Stomach (tissue), 4 donors: ENCODE measurements at regions not wholly inside any gene's neighbourhood (a gene's known extent, or its start where the extent isn't known, plus 50 kb on each side); places are given as distances from the start of the nearest gene placed in this dataset.

Experiments
- EP300 ChIP-seq: sonication (generic); formaldehyde crosslinking; IDR thresholded peaks from one replicate; pipeline ENCODE4 v1.6.1; 2017; ENCODE audit warnings: antibody characterized with exemption
- POLR2A ChIP-seq, 4 donors: fragments of 450-650 bp; IDR thresholded peaks; one replicate each; pipeline ENCODE4 v1.6.1; 2016; ENCODE audit warnings: antibody characterized with exemption in 4 of 4, control low read depth in 2 of 4, mild to moderate bottlenecking in 1 of 4, moderate library complexity in 1 of 4
- POLR2AphosphoS5 ChIP-seq, 3 donors: sonication (generic); formaldehyde crosslinking; IDR thresholded peaks; one replicate each; pipeline ENCODE4 v1.6.1; 2016; ENCODE audit warnings: antibody characterized with exemption in 3 of 3
- TF ChIP-seq, protein P1 (sequence below), 7 experiments: fragments of 450-650 bp in 4 of 7; fragments of 200-600 bp in 3 of 7; sonication (generic) in 3 of 7; IDR thresholded peaks; one replicate each; pipeline ENCODE4 v1.5.1; 2016 to 2019; ENCODE audit warnings: antibody characterized with exemption in 7 of 7, control low read depth in 2 of 7, mild to moderate bottlenecking in 1 of 7

DNA sequence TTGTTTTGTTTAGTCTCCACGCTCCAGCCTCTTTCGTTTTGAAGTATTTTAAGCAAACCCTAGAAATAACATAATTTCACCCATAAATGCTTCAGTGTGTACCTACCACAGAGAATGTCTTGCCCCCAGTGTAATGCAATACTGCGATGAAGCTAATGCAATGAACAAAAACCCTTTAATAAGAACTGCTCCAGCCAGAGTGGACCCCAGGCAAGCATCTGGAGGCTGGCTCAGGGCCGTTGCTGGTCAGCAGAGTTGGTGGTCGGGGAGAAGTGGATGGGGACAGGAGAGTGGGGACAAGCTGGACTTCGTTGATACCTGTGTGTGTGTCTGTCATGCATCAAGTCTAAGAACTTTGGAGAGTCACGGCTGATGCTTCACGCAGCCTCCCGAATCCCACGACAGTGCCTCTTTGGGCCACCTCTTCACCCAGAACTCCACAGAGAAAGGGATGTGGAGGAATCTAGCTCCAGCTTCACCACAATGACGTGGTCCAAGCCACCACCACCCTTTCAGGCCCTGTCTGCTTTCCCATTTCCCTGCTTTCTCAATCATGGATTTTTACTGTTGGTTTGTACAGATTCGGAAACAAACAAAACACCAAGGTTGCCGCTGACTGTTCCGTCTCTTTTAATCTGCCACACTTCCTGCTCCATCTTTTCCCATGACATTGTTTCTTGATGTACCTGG is 108.6 kb upstream of the ERRFI1 start:
- TF ChIP-seq, protein P1, sequence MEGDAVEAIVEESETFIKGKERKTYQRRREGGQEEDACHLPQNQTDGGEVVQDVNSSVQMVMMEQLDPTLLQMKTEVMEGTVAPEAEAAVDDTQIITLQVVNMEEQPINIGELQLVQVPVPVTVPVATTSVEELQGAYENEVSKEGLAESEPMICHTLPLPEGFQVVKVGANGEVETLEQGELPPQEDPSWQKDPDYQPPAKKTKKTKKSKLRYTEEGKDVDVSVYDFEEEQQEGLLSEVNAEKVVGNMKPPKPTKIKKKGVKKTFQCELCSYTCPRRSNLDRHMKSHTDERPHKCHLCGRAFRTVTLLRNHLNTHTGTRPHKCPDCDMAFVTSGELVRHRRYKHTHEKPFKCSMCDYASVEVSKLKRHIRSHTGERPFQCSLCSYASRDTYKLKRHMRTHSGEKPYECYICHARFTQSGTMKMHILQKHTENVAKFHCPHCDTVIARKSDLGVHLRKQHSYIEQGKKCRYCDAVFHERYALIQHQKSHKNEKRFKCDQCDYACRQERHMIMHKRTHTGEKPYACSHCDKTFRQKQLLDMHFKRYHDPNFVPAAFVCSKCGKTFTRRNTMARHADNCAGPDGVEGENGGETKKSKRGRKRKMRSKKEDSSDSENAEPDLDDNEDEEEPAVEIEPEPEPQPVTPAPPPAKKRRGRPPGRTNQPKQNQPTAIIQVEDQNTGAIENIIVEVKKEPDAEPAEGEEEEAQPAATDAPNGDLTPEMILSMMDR (IDR thresholded peaks at IDR 0.05): no peak
- no peak for TF ChIP-seq POLR2AphosphoS5 (IDR thresholded peaks at IDR 0.05)
- no peak for TF ChIP-seq EP300
- no peak for TF ChIP-seq POLR2A (IDR thresholded peaks at IDR 0.05)
